ENCODE measurements at regions not wholly inside any gene's neighbourhood (a gene's known extent, or its start where the extent isn't known, plus 50 kb on each side); places are given as distances from the start of the nearest gene placed in this dataset.

DNA sequence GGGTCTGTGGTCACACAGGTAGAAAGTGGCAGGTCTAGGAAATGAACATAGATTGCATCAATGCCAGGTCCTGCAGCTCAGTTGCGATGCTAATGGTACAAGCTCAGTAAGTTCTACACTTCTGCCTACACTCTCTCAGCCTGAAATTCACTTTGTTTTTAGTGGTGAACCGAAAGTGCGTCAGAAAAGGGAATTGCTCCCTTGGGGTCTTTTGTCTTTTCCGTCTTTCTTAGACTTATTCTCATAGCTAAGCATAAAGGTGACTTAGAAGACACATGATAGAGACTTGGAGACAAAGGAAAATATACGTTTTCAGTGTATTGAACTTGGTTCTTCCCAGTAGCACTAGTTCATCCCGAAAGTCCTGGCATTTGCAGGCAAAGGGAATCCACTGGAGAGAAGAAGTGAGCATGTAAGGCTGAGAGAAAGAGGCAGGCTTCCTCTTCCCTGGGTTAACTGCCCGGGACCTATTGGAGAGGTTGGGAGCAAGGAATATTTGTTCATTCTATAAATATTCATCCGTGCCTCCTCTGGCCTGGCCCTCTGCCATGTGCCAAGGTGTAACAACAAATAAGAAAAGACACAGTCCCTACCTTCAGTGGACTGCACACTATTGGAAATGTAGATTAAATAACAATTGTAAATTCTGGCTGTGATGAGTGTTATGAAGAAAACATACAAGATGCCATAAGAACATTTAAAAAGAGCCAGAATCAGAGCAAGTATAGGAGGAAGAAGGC is 785.8 kb downstream of the MED13L start:
- no peak for DNase-seq

DNA sequence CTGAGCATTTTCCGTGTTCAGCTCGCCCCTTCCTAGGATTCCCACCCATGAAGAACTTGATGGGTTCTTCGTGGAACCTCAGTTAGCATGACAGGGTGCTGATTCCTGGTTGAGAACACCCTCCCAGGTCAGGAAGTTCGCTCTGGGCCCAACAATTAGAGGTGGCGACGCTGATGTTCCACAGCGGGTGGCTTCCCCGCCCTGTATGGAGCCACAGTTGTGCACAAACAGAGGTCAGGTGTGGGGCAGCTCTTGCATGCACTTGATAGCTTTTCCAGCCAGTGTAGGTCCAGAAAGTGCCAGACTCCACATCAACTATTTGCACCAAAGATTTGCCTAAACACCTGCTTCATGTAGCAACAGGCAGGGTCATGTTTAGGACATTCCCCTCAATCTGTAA is 788.2 kb downstream of the MED13L start:
- DNase-seq = no peak

GRCh38 chr12:115485967-115486366 is 791.5 kb downstream of the MED13L start:
- no peak for DNase-seq

GRCh38 chr12:115485503-115485902 is 792.0 kb downstream of the MED13L start:
- no peak for DNase-seq

DNA sequence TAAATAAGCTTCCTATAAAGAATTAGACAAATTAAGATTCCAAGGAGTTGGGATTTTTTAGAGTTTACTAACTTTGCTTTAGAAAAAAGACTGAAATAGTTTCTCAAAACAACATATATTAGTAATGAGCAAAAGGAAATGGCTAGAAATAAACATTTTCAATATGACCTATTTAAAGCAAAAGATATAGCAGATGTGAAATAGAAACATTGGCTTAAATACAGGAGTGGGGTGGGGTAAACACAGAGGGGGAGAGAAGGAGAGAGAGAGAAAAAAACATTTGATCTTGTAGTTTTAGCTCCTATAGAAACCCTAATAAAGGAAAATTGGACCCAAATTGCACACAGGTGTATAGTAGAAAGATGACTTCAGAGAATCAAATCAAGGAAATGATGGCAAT is 794.5 kb downstream of the MED13L start:
- no peak for DNase-seq

DNA sequence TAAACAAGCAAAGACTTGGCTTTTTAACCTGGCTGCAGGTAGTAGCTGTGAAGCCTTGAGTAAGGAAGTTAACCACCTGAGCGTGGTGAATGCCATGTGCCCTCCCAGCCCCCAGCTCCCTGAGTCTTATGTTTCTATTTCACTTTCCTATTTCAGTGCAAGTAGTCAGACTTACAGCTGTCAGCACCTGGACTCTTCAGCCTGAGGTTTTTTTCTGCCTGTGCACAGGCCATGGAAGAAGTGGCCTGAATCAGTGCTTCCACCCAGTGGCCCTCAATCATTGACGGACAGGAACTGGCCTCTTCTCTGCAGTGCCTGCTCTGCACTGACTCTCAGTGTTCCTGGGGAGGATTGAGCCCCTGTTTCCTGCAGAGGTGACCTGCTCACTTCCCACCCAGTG is 796.4 kb downstream of the MED13L start:
- no peak for DNase-seq

DNA sequence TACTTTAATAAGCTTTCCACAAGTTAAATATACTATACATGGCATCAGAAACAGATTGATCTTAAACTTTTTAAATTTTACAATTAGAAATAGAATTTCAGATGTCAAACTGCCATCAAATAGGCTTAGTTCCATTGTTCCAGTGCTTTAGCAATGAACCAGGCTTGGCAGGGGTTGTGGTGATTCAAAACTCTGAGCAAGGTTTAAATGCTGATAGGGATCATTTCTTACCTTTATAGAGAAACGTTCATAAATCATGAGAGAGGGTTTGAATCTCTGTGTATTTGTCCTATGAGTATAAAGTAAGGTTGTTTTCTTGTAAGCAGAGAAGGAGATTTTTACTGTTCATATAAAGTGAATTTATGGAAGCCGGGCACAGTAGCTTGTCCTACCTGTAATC is 794.5 kb upstream of the TBX3 start:
- no peak for DNase-seq

GRCh38 chr12:115474539-115475353 is 790.8 kb upstream of the TBX3 start:
- DNase-seq = no peak

DNA sequence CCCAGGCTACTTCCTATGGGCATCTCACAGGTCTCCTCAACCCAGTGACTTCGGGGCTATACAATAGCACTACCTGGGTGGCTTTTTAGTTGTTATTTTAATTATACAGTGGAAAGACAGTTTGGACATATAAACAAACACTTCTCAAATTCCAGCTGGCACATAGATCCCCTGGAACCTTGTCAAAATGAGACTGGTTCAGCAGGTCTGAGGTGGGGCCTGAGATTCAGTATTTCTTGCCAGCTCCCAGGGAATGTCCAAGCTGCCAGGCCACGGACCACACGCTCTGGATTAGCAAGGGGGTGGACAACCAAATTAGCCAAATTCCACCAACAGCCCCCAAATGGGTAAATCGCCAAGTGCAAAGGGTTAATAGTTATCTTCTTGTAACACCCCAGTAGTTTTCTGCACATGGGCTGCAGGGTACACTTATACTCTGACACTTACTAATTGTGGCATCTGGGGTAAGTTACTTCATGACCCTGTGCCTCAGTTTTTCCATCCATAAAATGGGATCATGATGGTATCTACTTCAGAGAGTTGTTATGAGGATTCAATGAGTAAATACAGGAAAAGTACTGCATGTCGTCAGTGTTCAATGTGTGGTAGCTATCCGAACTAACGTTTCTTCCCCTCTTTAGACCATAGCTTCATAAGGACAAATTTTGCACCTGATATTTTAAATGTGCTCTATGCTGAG is 789.4 kb upstream of the TBX3 start:
- DNase-seq = no peak

DNA sequence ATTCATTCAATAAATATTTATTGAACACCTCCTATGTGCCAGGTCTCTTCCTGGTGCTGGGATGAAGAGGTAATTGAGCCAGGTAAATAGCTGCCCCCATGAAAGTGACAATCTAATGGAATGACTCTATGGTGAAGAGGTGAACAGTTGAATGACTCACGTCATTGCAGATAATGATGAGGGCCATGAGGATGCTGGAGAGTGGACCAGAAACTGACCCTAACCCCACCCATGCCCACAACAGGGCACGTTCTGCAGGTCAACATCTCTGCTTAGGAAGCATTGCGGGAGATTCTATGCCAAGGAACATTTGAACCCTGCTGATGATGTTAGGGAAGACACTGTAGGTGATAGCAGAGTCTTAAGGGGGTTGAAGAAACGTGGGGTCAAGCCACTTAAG is 788.9 kb upstream of the TBX3 start:
- DNase-seq = no peak

DNA sequence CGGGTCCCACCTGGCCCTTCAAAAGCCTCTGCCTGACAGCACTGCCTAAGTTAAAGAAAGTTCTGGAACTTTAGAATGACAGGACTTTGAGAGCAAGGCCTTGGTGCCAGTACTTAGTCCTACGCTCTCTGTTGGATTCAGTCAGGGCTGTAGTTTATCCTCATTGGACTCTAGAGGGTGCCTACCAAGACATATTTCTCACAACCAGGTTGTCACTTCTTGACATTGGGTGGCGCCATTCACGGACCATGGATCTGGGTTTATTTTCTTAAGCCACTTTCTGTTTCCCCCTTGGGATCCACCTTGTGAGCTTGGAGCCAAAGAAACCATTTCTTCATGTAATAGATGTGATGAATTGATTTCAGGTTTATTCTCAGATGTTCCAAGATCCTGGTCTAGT is 787.0 kb upstream of the TBX3 start:
- DNase-seq = no peak

- no peak for DNase-seq
Measured at GRCh38 chr12:115470526-115470925, 786.6 kb upstream of the TBX3 start.

DNA sequence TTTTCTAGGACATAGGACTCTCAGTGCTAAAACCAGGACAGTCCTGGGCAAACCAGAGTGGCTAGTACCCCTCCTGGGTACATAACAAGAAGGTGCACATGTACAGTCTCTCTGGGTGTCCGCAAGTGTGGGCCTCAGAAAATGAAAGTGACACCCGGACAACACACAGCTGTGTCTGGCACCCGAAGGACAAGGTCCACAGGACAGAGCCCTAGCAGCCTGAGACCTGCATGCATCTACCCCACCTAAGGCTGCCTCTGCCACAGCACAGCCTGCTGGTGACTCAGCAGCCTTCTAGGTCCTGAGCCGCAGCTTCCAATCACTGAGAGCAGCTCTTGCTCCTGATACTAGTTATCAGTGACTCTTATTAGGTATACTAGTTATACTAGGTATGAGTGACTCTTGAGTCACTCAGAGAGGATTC is 784.1 kb upstream of the TBX3 start:
- no peak for DNase-seq

GRCh38 chr12:115467531-115467930 is 783.6 kb upstream of the TBX3 start:
- no peak for DNase-seq

- DNase-seq = no peak
Measured at GRCh38 chr12:115466076-115466475, 782.1 kb upstream of the TBX3 start.

- no peak for DNase-seq
Measured at GRCh38 chr12:115464661-115465060, 780.7 kb upstream of the TBX3 start.

- no peak for DNase-seq
Measured at GRCh38 chr12:115464111-115464581, 780.2 kb upstream of the TBX3 start.

DNA sequence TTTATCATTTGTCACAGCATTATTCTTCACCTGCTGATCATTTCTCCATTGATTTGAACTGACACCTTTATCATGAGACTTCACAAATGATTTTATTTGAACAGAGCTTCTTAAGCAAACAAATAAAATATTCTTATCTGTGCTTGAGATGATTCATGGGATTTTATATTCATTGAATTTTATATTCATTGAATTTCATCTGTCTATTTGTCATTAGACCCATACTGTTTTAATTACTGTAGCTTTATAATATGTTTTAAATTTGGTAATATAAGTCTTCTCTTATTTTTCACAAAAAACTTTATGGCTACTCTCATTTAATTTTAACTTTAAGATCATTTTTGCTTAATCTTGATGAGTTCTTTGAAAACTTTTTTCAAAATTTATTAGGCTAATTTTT is 777.4 kb upstream of the TBX3 start:
- DNase-seq = no peak

DNA sequence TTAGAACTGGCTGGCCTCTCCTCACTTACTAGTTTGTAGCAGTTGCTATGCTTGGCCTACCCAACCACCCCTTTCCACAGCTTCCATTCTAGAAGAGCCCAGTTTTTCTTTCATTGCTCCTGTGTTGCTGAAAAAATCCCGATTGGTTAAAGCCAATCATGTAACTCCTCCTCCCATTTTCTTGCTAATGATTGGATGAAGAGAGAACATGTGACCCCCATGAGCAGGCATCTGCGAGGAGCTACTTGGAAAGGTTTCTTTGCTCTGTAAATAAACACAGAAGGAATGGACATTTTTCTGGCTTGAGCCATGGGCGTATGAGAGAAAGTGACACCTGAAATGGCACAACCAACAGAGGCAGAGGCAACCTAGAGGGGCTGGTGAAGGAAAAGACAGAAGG is 773.8 kb upstream of the TBX3 start:
- no peak for DNase-seq

DNA sequence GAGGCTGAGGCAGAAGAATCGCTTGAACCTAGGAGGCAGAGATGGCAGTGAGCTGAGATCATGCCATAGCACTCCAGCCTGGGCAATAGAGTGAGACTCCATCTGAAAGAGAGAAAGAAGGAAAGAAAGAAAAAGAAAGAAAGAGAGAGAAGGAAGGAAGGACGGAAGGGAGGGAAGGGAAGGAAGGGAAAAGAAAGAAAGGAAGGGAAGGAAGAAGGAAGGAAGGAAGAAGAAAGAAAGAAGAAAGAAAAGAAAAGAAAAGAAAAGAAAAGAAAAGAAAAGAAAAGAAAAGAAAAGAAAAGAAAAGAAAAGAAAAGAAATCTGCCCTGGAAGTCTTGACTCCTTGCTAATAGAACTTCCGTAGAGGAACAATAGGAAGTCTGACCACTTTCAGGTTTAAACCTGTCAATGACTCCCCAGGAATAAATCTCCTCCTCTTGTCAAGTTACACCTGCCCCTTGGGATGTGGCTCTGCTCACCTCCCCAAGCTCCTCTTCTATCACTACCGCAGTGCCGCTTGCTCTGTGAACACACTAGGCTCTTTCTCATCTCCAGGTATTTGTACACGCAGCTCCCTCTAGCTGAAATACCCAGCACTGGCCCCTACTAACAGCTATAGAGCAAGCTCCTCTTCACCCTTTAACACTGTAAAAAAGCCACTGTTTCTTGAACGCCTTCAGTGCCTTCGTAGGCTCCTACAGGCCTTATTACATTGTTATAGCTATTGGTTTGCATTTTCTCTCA is 773.1 kb upstream of the TBX3 start:
- DNase-seq = no peak

- DNase-seq = no peak
Measured at GRCh38 chr12:115455268-115455681, 771.3 kb upstream of the TBX3 start.

DNA sequence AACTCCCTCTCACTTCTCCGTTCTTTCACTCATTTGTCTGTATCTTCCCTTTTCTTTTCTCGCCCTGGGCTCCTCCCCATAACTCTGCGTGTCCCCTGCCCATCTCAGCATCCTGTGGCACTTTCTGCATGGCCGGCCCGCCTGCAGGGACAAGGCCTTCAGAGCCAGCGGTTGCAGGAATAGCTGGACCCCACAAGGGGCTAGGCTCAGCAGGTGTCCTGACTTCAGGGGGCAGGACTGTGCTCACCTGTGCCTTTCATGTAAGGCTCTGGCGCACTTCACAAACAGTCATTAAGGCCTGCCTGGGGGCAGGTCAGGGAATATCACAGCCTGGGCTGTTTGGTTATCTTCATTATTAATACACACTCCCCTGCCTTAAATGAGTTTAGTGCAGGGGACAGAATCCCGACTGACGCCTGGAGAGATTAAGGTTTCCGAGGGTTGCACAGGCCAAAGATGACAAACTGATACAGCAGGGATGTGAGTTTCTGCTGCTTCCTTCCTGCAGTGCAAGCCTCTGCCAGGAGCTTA is 768.8 kb upstream of the TBX3 start:
- no peak for DNase-seq

Data from NCI-H524 treated with DMSO at 0.1 percent for 48 hours (cell line).